Uterus (tissue), 2 donors: ENCODE measurements at regions not wholly inside any gene's neighbourhood (a gene's known extent, or its start where the extent isn't known, plus 50 kb on each side); places are given as distances from the start of the nearest gene placed in this dataset.

Experiments used
- CTCF ChIP-seq, 4 experiments: fragments of 200-600 bp in 2 of 4; fragments of 450-650 bp in 2 of 4; sonication (generic) in 2 of 4; IDR thresholded peaks; one replicate each; pipeline ENCODE4 v1.5.1; 2016 to 2019; ENCODE audit warnings: antibody characterized with exemption in 4 of 4, mild to moderate bottlenecking in 2 of 4, moderate library complexity in 1 of 4
- POLR2A ChIP-seq, 2 donors: fragments of 450-650 bp; IDR thresholded peaks; one replicate each; pipeline ENCODE4 v1.6.1; 2016; ENCODE audit warnings: antibody characterized with exemption in 2 of 2, mild to moderate bottlenecking in 1 of 2, moderate library complexity in 1 of 2

GRCh38 chr6:49257549-49257948 is 205.5 kb downstream of the MMUT start:
- no peak for TF ChIP-seq CTCF (IDR thresholded peaks at IDR 0.05)
- TF ChIP-seq POLR2A (IDR thresholded peaks at IDR 0.05): no peak
